ENCODE measurements at regions not wholly inside any gene's neighbourhood (a gene's known extent, or its start where the extent isn't known, plus 50 kb on each side); places are given as distances from the start of the nearest gene placed in this dataset.

- no peak for TF ChIP-seq CTCF (IDR thresholded peaks at IDR 0.05)
- TF ChIP-seq POLR2A (IDR thresholded peaks at IDR 0.05): no peak
Observed at GRCh38 chr11:135061166-135061565, 649.1 kb upstream of the B3GAT1 start.

Data from uterus (tissue), 2 donors.